ENCODE measurements at regions not wholly inside any gene's neighbourhood (a gene's known extent, or its start where the extent isn't known, plus 50 kb on each side); places are given as distances from the start of the nearest gene placed in this dataset.
A peak's percentile ranks its signal among the peaks of the same experiment; 100 is the strongest.

DNA sequence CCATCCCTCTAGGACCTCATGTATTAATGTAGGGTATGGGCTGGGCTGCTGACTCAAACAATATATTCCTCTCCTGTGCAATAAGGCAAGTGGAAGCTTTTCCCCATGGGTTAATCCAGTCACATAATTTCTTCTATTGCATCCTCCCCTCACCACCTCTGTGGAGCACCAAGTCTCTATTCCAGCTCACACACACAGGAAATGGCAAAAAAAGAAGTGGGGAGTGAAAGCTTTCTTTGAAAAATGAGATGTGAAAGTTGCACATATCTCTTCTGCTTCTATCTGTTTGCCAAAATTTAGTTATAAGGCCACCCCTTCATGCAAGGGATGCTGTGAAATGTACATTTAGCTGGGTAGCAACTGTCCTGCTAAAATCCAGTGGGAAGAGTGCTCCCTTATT, 121.3 kb downstream of the CDC42EP3 start:
- no peak for DNase-seq

- no peak for DNase-seq
These were observed 119.7 kb downstream of the CDC42EP3 start for GRCh38 chr2:37551783-37552182.

GRCh38 chr2:37552339-37552738, 119.1 kb downstream of the CDC42EP3 start:
- DNase-seq, result no peak

DNA sequence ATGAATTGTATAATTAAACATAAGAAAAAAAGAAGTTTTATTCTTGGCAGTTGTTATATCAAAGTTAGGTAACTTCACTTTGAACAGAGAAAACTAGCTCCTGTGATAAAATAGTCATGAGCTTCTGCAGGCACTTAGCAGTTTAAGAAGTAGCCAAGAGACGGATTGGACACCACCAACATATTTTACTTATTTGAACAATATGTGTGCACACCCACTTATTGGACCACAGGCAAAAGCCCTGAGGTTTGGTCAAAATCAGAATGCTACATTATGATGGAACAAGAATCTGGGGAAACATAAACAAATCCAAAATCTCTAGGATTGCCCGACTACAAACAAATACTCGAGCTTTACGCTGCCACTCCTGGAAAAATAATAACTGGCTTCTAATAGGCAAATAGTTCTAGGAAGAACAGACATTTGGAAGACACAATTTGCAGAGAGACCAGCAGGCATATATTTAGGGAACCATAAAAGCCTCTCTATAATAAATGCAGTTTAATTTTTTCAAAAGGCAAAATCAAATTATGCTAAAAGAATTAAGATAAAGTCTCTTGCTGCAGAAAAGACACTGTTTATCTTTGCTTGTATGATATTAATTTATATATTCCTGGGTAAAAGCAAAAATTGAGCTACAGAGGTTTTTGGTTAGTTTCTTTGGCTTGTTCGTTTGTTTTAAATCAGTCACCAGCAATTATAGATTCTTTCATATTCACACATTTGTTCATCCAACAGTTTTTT, 117.9 kb downstream of the CDC42EP3 start:
- DNase-seq, result no peak

DNA sequence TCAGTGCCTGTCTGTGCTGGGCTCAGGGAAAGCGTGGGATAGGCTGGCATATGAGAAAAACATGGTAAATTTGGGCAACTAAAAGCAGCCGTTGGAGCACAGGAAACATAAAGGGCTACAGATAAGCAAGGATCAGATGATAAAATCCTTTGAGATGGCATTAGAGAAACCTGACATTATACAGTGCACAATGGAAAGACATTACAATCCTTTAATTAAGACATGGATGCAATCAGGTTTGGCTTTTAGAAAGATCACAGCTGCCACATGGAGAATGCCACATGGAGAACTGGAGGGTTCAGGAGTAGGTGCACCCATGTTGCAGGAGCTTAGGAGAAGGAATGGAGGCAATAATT, 117.3 kb downstream of the CDC42EP3 start:
- DNase-seq, result no peak

DNA sequence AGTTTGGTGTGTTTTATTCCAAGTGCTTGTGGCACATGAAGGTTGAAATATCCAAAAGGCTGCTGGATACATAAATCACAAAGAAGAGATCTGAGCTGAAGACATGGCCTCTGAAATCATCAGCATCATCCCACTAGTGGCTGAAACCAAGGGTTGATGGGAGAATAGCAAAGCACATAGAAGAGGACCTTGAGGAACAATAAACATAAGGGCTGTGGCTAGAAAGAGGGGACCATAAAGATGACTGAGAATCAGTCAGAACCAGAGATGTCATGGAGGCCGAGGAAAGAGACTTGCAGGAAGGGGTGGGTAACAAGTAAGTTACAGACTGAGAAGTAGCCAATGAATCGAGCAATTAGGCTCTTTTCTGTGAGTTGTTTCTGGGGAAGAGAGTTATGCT, 116.8 kb downstream of the CDC42EP3 start:
- DNase-seq, result no peak

DNA sequence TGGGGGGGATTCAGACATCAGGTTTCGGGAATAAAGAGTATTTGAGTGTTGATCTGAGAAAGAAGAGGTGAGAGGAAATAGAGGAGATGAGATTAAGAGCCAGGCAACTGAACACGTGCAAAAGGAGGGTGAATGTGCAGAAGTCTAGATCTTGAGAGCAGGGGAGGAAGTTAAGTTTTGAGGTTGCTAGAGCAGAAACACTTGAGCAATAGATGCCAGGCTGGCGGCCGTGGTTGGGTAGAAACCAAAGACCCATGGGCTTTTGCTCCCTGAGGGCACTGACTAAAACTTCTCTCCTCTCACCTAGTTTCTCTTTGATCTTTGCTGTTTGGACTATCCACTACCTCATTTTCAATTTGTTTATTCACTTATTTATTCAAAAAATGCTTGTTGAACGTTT, 116.0 kb downstream of the CDC42EP3 start:
- DNase-seq, result no peak

DNA sequence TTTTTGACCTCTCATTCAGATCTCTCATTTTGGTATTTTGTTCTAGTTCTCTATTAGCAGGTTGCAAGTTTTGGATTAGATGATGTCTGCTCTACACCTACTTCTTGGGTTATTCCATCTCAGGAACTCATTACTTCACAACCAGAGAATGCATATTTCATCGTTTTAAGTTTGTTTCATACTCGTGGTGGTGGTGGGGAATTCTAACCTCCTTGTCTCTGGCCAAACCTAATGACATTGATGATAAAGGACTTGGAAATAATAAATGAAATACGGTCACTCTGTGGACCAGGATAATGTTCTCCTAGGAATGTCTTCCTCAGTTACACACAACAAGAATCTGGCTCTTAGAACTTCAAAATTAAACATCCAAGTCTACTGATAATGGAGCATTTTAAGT, 115.2 kb downstream of the CDC42EP3 start:
- DNase-seq, result no peak

DNA sequence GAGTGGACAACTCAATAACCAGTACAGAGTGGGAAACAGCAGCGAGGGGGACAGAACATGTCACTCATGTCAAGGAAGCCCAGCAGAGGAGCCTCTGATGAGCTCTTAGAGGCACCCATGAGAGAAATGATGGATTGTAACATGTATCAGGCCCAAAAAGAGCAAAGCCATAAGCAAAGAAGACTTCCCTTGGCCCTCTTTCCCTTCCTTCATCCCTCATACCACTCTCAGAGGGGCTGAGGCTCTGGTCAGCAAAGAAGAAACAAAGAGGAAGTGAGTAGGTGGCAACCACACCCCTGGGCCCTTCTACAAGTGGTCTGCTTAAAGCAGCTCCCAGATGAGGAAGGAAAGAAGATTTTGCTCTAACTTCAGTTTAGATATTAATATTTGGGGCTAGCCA, 112.8 kb downstream of the CDC42EP3 start:
- no peak for DNase-seq

DNA sequence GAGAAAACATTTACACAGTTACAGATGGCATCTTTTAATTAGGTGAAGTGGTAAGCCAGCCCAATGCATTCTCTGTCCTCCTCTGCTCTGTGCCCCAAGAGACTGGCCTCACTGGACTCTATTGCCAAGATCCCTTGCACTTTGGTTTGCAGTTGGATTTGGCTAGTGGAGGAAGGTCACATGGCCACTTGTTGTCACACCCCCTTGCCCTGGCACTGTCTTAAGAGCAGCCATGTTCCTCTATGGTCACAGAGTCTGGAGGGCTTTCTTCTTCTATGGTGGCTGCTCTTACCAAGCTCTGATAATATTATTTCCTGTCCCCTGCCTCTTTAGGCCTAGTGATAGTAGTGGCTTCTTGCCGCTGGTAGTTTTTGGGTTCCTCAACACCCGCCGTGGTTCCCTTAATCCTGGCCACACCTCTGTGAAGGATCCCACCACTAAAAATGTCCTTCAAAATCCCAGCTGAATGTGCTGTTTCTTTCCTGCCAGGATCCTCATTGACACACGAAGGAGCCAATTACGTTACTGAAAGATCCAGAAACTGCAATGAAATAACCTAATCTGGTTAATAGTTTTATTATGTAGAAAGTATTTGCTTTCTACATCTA, 111.1 kb downstream of the CDC42EP3 start:
- DNase-seq, result no peak

- no peak for DNase-seq
These were observed 110.4 kb downstream of the CDC42EP3 start for GRCh38 chr2:37560863-37561614.

GRCh38 chr2:37561615-37562569, 109.5 kb downstream of the CDC42EP3 start:
- peak; percentile 32 for DNase-seq

DNA sequence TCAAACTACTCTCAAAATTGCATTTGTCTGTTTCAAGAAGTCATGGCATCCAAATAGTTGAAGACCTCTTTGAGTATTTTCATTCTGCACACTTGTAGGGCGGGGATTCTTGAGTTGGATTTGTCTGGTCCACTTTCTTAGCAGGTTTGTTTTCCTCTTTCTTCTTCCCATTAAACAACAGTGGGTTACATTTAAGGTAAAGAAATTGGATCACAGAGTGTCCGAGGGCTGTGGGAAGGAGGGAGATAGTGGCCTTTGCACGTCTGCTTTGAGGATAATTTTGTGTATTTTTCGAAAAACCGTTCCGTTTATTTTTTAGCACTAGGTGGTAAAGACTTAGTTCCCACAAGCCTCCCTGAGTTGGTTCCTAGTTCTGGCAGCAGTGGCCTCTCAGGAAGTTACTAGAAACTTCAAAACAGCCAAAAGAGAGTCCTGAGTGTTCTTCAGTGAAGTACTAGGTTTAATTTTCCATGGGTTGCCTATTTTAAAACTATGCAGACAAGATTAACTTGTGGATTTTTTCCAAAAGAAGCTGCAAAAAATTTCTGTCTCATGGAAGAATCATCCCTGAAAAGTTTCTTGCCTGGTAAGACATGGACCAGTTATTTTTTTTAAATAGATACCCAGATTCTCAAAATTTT, 107.9 kb downstream of the CDC42EP3 start:
- DNase-seq, result no peak

DNA sequence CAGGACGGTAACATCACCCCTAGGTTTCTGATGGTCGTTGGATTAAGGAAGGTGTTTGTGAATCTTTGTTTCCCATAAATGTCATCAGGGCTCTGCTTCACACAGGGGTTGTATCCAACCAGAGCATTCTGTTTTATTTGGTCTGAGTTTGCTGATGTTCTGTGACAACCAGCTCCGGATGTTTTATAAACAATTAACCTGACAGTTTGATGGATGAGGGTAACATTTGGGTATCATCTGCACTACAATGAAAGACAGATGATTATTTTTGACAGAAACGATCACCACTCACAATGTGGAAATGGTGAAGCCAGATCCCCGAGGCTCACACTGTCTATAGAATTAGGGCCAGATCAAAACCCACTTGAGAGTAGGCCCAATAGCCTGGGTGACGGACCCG, 107.1 kb downstream of the CDC42EP3 start:
- no peak for DNase-seq

DNA sequence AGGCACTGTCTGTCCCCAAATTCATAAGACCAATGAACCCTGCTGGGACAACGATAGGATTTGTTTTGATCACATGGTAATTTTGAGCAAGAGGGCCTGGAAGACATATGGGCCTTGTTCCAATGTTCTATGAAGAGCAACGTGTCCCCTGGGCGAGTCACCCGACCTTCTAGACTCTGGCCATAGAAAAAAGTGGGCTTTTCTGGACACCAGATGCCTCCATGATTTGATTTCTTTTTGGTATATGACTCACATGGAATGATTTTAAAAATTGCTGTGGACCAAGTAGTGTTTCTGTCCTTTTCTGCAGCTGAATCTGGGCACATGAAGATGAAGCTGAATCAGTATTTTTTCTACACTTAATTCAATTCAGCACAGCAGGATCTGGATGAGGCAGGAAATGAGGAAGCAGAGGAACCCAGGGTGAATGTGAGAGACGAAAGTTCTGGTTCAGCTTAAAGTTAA, 104.9 kb downstream of the CDC42EP3 start:
- no peak for DNase-seq

DNA sequence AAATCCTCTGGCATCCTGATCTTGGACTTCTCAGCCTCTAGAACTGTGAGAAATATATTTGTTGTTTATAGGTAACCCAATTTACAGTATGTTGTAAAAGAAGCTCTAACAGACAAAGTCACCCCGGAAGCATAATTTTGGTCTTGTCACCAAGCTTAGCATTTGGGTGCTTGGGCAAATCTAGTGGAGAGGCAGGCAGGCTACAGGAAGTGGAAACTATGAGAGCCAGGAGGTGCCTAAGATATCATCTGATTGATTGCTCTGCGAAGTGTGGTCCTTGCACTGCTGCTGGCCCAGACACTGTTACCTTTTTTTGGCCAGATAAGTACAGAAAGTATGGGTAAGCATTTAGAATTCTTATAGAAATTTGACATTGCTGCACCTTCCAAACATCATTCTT, 102.9 kb downstream of the CDC42EP3 start:
- DNase-seq, result no peak

- no peak for DNase-seq
These were observed 102.2 kb downstream of the CDC42EP3 start for GRCh38 chr2:37569131-37569823.

DNA sequence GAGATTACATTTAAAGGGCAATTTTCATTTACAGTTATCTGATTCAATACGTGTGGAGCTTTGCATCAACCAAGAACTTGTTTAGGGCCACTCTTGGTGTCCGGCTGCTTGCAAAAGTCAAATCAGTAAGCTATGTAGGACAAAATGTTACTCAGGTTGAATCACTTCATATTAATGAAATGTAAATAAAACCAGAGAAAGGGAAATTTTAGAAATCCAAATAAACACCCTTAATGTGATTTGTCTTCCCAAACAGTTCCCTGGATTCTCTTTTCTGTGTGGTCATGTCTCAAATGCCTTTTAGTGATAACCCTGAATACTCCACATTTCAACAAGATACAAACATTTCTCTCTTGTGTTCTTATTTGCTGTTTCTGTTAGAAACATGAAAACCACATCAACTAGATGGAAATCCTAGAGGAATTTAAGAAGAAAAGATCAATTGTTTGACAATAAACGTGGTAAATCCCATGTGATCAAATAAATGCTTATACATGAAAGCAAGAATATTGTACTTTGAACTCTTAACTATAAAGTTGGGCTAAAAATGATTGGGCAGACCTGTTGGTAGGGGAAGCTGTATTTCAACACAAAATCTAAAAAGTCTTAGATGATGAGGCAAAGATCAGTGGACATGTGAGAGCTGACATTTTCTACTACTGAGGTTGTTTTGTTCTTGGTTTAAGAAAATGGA, 101.3 kb downstream of the CDC42EP3 start:
- no peak for DNase-seq

DNA sequence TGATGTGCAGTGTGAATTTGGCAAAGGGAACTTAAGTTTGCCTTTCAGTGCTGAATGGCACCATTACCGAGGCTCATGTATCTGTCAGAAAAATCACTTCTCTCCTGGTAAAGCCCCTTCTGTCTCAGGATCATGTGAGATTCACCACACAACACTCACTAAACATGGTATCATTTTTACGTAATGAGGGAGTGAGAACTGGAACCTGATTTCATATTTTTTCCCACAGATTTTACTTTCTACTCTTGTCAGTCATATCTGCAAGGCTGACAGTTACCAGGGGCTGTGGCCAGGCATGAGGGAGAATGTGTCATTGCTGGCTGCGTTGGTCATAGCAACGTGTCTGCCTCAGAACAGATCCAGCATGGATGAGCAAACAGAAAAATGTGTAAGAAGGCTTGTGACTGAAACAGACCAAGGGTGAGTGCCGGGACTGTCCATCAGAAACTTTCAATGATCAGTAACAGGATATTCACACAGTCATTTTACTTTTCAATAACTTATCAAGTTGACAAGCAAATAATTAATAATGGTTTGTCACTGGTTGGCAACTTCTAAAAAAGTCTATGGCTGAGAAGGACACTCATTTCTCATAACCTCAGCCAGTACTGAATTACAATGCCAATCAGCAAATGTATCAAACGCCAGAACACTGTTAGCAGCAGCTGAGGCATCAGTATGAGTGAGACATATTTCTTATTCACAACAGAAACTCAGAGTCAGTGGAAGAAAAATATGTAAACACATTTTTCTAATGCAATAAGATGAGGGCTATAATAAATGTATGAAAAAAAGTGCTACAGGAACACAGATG, 100.5 kb downstream of the CDC42EP3 start:
- DNase-seq, result no peak

- no peak for DNase-seq
These were observed 99.8 kb downstream of the CDC42EP3 start for GRCh38 chr2:37571587-37572136.

Measured in 8988T (cell line).